ENCODE measurements at regions not wholly inside any gene's neighbourhood (a gene's known extent, or its start where the extent isn't known, plus 50 kb on each side); places are given as distances from the start of the nearest gene placed in this dataset.
"Not testable (repeated sequence)": the region's sequence is repeated elsewhere in the genome, so short reads cannot be mapped to it uniquely, and the experiment has no call there.

DNA sequence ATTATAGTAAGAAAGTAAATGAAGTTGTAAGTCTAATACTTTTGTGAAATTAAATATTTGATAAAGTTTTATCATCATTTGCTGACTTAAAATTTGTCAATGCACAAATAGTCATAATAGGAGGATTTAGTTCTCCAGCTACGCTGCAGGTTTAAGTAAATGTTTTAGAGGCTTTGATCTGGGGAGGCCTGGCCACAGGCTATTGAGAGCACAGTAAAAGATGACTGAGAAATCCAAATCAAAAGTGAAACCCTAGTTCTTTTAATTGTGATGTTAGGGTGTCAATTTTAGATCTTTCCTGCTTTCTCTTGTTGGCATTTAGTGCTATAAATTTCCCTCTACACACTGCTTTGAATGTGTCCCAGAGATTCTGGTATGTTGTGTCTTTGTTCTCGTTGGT lies 694.3 kb upstream of the ZNF385D start:
- not testable (repeated sequence) for TF ChIP-seq POLR2AphosphoS5, POLR2A, SPI1 (IDR thresholded peaks at IDR 0.05; ENCODE audit: low read depth, low read length)

Data from GM12891 (cell line).